Large intestine (tissue), 3 donors: ENCODE measurements at regions not wholly inside any gene's neighbourhood (a gene's known extent, or its start where the extent isn't known, plus 50 kb on each side); places are given as distances from the start of the nearest gene placed in this dataset.
A peak's percentile ranks its signal among the peaks of the same experiment; 100 is the strongest.

Source experiments
- DNase-seq, 2 donors: peaks; one replicate each; pipeline versions ENCODE4 v3.0.0 to v3.0.0-alpha.2; 2013
- H3K27ac ChIP-seq: one replicate; pipeline ENCODE4 v1.5.1; 2013; ENCODE audit warnings: low read length
- H3K27me3 ChIP-seq: 2 replicates; pipeline ENCODE4 v1.6.1; 2013; ENCODE audit warnings: low read length; ENCODE audit not compliant: control insufficient read depth, insufficient read depth
- H3K36me3 ChIP-seq: 2 replicates; pipeline ENCODE4 v1.6.1; 2013; ENCODE audit warnings: low read length; ENCODE audit not compliant: control insufficient read depth, insufficient read depth
- H3K4me1 ChIP-seq: one replicate; pipeline ENCODE4 v1.6.1; 2013; ENCODE audit warnings: low read length; ENCODE audit not compliant: control insufficient read depth, insufficient read depth
- H3K4me3 ChIP-seq: one replicate; pipeline ENCODE4 v1.5.1; 2013; ENCODE audit warnings: low read length
- H3K9me3 ChIP-seq: one replicate; pipeline ENCODE4 v1.6.1; 2013; ENCODE audit warnings: mild to moderate bottlenecking, low read depth, low read length, moderate library complexity; ENCODE audit not compliant: control insufficient read depth
- WGBS: methylation state at CpG from one replicate; pipeline ENCODE4 v1.1.5; 2013; ENCODE audit warnings: low lambda C conversion rate; ENCODE audit not compliant: insufficient coverage; 5-methylcytosine and 5-hydroxymethylcytosine counted together

DNA sequence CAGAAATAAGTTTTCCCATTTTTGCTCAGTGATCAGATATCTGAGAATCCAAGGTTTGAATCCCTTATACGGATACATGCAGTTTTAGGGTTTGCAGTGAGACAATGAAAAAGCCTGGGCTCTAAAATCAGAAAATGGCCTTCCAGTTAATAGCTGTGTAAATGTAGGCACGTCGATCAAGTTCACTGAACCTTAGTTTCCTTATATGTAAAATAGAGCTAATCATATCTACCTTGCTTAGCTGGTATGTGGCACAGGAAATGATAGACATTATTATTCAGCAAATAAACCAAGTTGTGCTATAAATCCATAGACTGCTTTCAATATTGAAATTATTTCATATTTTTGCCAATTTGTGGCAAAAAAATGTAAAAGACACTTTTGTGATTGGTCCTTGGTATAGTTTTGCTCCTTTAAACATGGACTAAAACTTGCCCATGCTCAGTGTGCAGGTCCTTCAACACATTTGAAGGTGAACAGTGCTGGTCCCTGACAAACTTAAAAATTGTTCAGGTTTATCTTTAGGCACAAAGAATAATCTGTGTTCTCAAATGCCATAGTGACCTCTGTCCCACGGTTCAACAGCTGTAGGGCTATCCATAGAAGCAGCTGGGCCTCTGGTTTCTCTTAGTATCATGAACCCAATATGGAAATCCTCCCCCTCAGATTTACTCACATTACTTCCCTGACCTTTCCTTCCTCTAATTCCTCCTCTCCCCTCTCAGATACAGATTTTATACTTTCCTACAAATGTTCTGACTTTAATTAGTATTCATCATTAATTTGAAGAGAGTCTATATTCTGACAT, 51.0 kb downstream of the CCDC54 start:
- H3K4me3 ChIP-seq = no peak overlapping the region
- H3K27ac ChIP-seq = no peak overlapping the region
- peaks cover 16% of the 10 kb centered on the region for H3K27me3 ChIP-seq
- H3K36me3 ChIP-seq = no peaks in the 10 kb centered on the region
- DNase-seq = peak in 1 of 2 donors; percentile 19
- H3K9me3 ChIP-seq = peaks cover 3% of the 10 kb centered on the region
- WGBS = no CpG with 5 or more reads among the region's 4 CpGs
- peaks cover 20% of the 10 kb centered on the region for H3K4me1 ChIP-seq

DNA sequence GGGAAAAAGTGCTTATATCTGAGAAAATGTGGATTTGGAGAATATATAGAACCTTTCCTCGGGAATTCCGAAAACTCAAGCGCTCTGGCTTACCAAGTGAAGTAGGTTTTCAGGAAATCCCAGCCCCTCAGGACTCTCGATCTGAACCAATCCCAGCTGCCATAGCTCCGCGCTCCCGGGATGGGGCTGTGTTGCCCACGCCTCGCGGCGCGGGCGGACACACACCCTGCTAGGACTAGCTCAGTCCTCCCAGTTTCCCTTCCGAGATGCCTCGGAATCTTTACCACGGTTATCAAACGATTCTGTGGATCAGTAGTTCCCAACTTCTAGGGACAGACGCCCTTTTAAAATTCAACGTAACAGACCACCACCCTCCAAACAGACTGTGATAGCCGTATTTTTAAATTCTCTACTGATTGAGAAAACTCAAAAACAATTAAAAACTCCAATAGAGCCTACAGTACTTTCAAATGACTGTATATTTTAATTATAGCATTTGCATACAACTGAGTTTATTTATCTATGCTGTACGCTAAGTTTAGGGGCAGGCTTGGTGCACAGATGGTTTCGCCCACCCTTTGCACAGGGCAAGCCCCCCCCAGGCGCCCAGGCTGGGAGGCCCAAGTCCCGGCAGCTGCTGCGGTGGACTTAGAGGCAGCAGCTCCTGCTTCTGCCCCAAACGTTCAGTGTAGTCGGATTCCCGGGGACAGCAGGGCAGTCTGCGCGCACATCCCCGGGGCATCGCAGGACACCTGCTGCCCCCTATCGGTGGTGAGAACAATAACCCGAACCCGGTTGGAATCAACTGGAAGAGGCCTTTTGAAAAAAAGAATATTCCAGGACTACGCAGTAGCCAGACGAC, 52.3 kb downstream of the CCDC54 start:
- peaks cover 19% of the 10 kb centered on the region for H3K27me3 ChIP-seq
- H3K36me3 ChIP-seq = no peaks in the 10 kb centered on the region
- peaks cover 3% of the 10 kb centered on the region for H3K9me3 ChIP-seq
- H3K4me1 ChIP-seq = peaks cover 20% of the 10 kb centered on the region
- WGBS = 0% methylated on average over 7 of the region's 37 CpGs
- peak overlapping the region; percentile 39 for H3K4me3 ChIP-seq
- DNase-seq = peak; percentile 73 to 78
- peak overlapping the region; percentile 11 for H3K27ac ChIP-seq

DNA sequence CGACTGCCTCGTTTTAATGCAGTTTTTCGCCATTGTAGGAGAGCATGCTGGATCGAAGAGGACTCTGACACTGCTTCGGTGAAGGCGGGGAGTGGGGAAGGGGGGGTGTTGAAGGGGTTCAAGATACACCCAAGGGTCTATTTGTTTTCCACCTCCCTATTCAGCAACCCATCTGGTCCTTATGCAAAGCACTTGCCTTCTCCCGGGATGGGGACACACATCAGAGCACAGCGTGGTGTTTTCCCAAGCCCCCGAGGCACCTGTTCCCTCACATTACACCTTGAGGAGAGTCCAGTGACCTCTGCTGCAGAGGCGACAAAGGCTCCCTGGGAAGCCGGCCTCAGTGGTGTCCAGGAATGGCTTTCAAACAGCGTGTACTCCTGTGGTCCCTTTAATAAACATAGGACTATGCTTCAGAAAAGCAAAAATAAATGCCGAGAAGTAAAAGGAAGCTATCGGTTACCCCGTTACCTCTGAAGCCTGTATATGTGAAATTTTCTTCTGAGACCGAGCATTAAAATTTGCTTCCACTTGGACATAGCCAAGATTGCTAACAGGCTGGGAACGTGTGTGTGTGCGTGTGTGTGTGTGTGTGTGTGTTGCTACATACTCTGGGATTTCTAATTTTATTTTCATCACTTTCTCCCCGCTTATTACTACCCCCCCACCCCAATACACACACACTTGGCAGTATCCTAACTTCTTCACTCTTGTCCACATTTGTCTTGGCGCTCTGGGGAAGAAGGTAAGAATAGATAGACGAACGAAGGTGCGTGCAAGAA, 53.2 kb downstream of the CCDC54 start:
- Histone ChIP-seq H3K4me3 (peak overlapping the region; percentile 71), H3K9me3 (peaks cover 3% of the 10 kb centered on the region), H3K27ac (peak overlapping the region; percentile 28), H3K36me3 (no peaks in the 10 kb centered on the region), H3K27me3 (peaks cover 19% of the 10 kb centered on the region), H3K4me1 (peaks cover 20% of the 10 kb centered on the region)
- 60% methylated on average over 1 of the region's 23 CpGs for WGBS
- peak; percentile 6 to 27 for DNase-seq

DNA sequence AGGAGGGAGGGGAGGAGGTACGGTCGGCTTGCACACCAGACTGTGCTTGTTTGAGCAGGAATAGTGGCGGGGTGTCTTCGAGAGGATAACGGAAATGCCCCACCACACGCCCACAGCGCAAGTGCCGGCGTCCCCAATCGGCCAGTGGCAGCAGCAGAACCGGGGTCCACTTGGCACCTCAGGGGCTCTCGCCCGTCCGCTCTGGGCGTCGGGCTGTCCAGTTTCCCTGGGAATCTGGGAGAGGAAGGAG, 53.7 kb downstream of the CCDC54 start:
- Histone ChIP-seq H3K4me3 (peak overlapping the region; percentile 71), H3K9me3 (peaks cover 3% of the 10 kb centered on the region), H3K27me3 (peaks cover 19% of the 10 kb centered on the region), H3K4me1 (peaks cover 20% of the 10 kb centered on the region), H3K27ac (peak overlapping the region; percentile 28), H3K36me3 (no peaks in the 10 kb centered on the region)
- WGBS = no CpG with 5 or more reads among the region's 16 CpGs
- DNase-seq = no peak

DNA sequence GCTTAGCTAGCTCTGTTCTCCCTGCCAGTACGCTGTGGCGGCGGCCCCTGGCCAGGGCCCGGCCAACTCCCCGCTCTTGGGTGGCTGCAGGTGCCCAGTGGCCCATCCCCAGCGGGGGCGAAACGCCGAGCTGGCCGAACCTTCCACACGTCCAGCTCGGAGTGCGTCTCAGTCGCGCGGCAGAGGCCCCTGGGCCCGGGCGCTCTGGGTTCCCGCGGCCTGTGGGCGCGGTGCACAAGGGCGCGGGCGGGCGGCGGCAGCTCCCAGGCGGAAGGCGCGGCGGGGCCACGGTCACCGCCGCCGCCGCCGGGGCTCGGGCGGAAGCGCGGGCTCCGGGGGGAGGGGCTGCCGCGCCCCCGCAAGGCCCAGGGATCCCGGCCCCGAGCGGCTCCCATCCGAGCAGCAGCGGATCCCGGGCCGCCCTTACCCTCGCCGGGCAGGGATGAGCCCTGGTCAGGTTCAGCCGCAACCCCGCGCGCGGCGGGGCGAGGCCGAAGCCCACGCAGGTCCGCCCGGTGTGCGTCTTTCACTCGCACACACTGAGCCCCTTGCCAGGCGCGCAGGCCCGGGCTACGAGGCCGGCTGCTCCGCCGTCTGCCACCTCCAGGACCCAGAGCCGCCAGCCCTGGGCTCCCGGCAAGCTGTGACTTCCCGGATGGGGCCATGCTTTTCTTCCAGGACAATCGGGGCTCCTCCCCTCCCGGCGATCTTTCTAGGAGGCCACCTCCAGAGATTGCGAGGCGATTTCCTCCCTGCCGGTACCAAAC, 54.2 kb downstream of the CCDC54 start:
- peak; percentile 51 to 80 for DNase-seq
- H3K27ac ChIP-seq = peak overlapping the region; percentile 71
- no peaks in the 10 kb centered on the region for H3K36me3 ChIP-seq
- H3K9me3 ChIP-seq = peaks cover 3% of the 10 kb centered on the region
- peak overlapping the region; percentile 71 for H3K4me3 ChIP-seq
- peaks cover 19% of the 10 kb centered on the region for H3K27me3 ChIP-seq
- H3K4me1 ChIP-seq = peaks cover 20% of the 10 kb centered on the region
- WGBS = no CpG with 5 or more reads among the region's 83 CpGs

DNA sequence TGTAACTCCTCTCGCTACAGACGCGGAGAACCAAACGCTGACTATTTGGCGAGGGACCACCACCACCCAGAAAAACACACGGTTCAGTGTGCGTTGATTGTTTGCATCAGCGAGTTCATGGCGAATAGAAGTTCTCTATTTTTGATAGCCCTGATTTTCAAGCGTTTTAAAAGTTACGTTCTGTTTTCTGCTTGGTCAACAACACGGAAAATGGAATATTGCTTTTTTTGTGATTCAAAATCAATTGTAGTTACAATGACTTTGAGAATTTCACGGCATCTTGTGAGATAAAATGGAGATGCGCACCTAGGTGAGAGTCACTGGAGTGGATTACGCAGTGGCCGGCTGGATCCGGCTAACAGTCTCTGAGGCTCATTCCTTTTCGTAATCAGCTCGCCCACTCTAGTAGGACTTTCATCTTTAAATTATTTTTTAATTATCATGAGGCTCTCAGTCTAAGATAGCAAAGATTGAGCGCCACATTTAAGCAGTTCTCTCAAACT, 54.8 kb downstream of the CCDC54 start:
- Histone ChIP-seq H3K27ac (peak overlapping the region; percentile 71), H3K36me3 (no peaks in the 10 kb centered on the region), H3K9me3 (peaks cover 3% of the 10 kb centered on the region), H3K4me1 (peaks cover 20% of the 10 kb centered on the region), H3K4me3 (peak overlapping the region; percentile 71), H3K27me3 (peaks cover 19% of the 10 kb centered on the region)
- peak in 1 of 2 donors; percentile 7 for DNase-seq
- 8% methylated on average over 6 of the region's 20 CpGs for WGBS

DNA sequence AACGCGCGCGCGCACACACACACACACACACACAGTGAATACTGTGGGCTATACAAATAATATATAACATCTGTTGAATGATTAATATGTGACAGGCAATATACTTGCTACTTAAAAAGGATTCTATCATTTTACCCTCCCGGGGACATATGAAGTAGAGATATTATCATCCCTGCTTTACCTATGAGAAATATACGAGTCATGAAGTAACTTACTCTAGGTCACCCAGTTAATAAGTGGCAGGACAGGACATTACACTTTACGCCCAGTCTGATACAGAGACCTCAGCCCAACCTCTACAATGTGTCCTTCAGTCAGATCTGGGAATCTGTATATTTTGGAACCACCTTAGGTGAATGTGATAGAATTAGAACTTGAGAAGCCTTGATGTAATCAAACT, 55.4 kb downstream of the CCDC54 start:
- peaks cover 20% of the 10 kb centered on the region for H3K4me1 ChIP-seq
- no CpG with 5 or more reads among the region's 8 CpGs for WGBS
- H3K36me3 ChIP-seq = no peaks in the 10 kb centered on the region
- peak overlapping the region; percentile 71 for H3K4me3 ChIP-seq
- no peak overlapping the region for H3K27ac ChIP-seq
- DNase-seq = peak in 1 of 2 donors; percentile 47
- peaks cover 3% of the 10 kb centered on the region for H3K9me3 ChIP-seq
- H3K27me3 ChIP-seq = peaks cover 19% of the 10 kb centered on the region

DNA sequence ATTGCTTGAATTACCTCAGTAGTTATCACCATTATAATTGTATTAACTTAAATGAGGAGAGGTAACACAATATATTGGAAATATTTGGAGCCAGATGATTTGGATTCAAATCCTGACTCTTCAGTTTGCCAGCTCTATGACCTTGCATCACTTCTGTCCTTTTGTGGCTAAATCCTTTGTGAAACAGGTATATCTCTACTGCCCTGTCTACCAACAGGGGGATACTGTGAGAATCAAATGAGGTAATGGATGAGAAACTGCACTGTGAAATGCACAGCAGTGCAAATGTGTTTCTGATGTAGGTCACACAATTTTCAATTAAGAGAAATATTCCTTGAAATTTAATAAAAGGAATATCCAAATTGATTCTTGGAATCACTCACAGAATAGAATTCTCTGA, 58.8 kb downstream of the CCDC54 start:
- Histone ChIP-seq H3K27ac (no peak overlapping the region), H3K4me1 (peaks cover 6% of the 10 kb centered on the region), H3K36me3 (no peaks in the 10 kb centered on the region), H3K9me3 (peaks cover 1% of the 10 kb centered on the region), H3K4me3 (no peak overlapping the region), H3K27me3 (peaks cover 6% of the 10 kb centered on the region)
- no peak for DNase-seq

DNA sequence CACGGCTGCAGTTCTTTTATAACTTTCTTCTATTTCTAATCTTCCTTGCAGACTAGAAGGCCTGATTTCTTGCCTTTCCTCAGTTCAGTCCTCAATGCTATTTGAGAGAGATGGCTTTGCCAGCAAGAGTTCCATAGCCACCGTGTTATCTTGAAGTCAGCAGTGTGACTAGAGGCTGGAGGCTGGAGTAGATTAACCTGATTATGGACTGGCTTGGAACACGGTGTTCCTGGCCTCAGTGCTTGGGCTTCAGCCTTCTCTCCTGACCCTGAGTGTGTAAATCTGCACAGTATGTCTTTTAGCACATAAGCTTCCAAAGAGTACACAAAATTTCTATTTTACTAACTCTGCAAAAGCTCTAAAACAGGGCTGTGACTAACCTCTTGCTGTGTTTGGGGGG, 61.4 kb downstream of the CCDC54 start:
- WGBS = no CpG with 5 or more reads among the region's 3 CpGs
- no peaks in the 10 kb centered on the region for H3K36me3 ChIP-seq

More for the DNA sequence above, 61.4 kb downstream of the CCDC54 start:
- no peak for DNase-seq
- H3K9me3 ChIP-seq = no peaks in the 10 kb centered on the region
- no peaks in the 10 kb centered on the region for H3K4me1 ChIP-seq
- H3K4me3 ChIP-seq = no peak overlapping the region
- peaks cover 3% of the 10 kb centered on the region for H3K27me3 ChIP-seq
- no peak overlapping the region for H3K27ac ChIP-seq
